ENCODE measurements at regions not wholly inside any gene's neighbourhood (a gene's known extent, or its start where the extent isn't known, plus 50 kb on each side); places are given as distances from the start of the nearest gene placed in this dataset.

DNA sequence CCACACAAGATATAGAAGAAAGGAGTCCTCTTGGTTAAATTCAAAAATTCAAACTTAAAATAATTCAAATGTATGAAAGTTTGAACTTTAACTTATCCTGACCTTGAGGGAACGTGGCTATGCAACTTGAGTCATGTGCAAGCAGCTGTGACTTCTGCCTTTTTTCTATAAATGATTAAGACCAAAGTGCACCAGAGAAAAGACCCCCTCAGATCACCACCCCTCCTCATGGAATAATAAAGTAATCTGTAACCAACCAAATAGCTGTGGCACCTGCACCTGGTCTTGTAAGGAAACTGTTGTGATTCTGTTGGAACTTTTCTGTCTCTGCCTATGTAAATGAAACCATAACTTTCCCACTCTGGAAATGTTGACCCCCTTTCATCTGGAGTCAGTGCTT is 141.1 kb upstream of the GGTLC1 start (continued):
- TF ChIP-seq JUN (IDR thresholded peaks at IDR 0.05) (no peak), CBX8 (IDR thresholded peaks at IDR 0.05) (no peak), ZC3H11A (IDR thresholded peaks at IDR 0.05) (no peak)

DNA sequence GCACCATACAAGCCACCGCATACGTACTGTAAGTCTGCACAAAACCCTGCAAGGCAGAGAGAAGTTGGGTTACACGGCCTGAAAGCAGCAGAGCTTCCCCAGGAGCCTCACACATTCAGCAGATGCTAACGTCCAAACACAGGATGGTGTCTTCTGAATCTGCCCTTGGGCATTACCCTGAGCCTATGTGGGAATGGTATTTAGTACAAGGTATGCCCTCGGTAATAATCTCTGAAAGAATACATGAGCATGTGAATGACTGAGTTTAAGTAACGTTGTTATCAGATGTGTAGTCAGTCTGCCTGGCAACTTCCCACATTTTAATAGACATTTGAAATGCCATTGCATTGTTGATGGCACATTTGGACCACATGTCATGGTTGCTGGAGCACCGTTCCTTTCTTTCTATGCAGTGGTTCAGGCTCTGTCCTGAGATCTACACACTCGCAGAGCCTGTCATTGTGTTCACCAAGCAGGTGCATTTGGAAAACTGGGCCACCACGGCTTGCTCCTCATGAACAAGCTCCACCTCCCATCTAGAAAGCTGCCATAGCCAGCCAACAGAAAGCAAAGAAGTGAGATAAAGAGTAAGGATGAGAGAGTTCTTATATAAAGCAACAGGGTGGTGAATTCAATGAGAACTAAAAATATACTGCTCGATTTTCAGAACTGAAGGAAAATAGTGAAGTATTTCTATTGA is 136.5 kb upstream of the GGTLC1 start:
- Histone ChIP-seq H3K4me3 (no peak overlapping the region), H3K4me1 (no peaks in the 10 kb centered on the region), H3K27ac (no peak overlapping the region), H3K9me3 (no peaks in the 10 kb centered on the region), H3K4me2 (no peak overlapping the region)
- CTCF ChIA-PET, result interaction anchor here (0.8 kb wide), 1 partner anchor 128 kb away, joined by 3 read pairs; no protein-coding TSS in a partner anchor
- POLR2A ChIA-PET, result no interaction called here
- TF ChIP-seq KDM1A (IDR thresholded peaks at IDR 0.05; ENCODE audit: low read depth) (no peak), RFX5 (IDR thresholded peaks at IDR 0.05) (no peak), MYC (IDR thresholded peaks at IDR 0.05; ENCODE audit: borderline replicate concordance, low read length) (no peak), RAD21 (conservative IDR thresholded peaks at IDR 0.05 in 1 of 2, IDR thresholded peaks at IDR 0.05 in 1 of 2) (no peak), BHLHE40 (IDR thresholded peaks at IDR 0.05; ENCODE audit: low read depth, low read length) (no peak), ATOH8 (CRISPR knock-in tag; IDR thresholded peaks at IDR 0.05; ENCODE audit: low read depth) (no peak), JUN (IDR thresholded peaks at IDR 0.05) (no peak), HDAC2 (IDR thresholded peaks at IDR 0.05) (no peak), HOXB13 (CRISPR knock-in tag; IDR thresholded peaks at IDR 0.05; ENCODE audit: low read depth) (no peak)
- 28% methylated on average over 10 of the region's 10 CpGs for WGBS (ENCODE audit: missing lambda C conversion rate)
- DNase-seq (ENCODE audit: low read depth in 1 of 2, low spot score in 1 of 2) (no peak), ATAC-seq (no peak), FAIRE-seq (no peak)

DNA sequence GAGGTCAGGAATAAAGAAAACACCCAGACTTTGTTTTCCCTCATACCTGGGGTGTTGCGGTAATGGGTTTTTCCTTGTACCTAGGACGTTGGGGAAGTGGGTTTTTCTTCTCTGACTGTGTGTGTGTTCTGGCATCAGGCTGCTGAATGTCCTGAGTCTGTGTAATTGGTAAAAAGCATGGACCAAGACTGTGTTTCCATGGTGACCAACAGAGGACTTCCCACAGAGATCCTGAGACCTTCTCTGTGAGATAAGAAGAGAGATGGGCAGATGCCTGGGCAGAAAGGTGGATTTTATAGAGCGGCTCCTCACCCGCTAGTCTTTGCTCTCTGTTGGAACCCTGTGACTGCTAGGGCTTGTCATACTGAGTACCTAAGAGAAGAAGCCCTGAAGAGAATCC is 135.4 kb upstream of the GGTLC1 start:
- Histone ChIP-seq H3K4me2 (no peak overlapping the region), H3K9me3 (no peaks in the 10 kb centered on the region), H3K4me1 (peaks cover 1% of the 10 kb centered on the region; the same call in 2 of the 3 replicates), H3K4me3 (no peak overlapping the region), H3K27ac (no peak overlapping the region)
- no peak for TF ChIP-seq BHLHE40 (IDR thresholded peaks at IDR 0.05; ENCODE audit: low read depth, low read length)
- no peak for TF ChIP-seq ZFP36 (IDR thresholded peaks at IDR 0.05; ENCODE audit: borderline replicate concordance, partially characterized antibody)
- TF ChIP-seq CHD2 (IDR thresholded peaks at IDR 0.05; ENCODE audit: low read length, partially characterized antibody), result no peak
- TF ChIP-seq USF2 (IDR thresholded peaks at IDR 0.05), result no peak
- no peak for TF ChIP-seq MYC (IDR thresholded peaks at IDR 0.05; ENCODE audit: borderline replicate concordance, low read length)
- no peak for TF ChIP-seq MAFK (IDR thresholded peaks at IDR 0.05; ENCODE audit: partially characterized antibody)
- no peak for TF ChIP-seq NPAS2 (CRISPR knock-in tag; IDR thresholded peaks at IDR 0.05; ENCODE audit: borderline replicate concordance)
- no peak for TF ChIP-seq RAD21 (conservative IDR thresholded peaks at IDR 0.05 in 1 of 2, IDR thresholded peaks at IDR 0.05 in 1 of 2)
- TF ChIP-seq RARB (CRISPR knock-in tag; IDR thresholded peaks at IDR 0.05), result no peak
- TF ChIP-seq CBX2 (IDR thresholded peaks at IDR 0.05; ENCODE audit: borderline replicate concordance, low read depth), result no peak
- TF ChIP-seq HMGXB4 (CRISPR knock-in tag; IDR thresholded peaks at IDR 0.05; ENCODE audit: borderline replicate concordance), result no peak
- no peak for TF ChIP-seq HOXB13 (CRISPR knock-in tag; IDR thresholded peaks at IDR 0.05; ENCODE audit: low read depth)
- no peak for TF ChIP-seq ZNF302 (CRISPR knock-in tag; IDR thresholded peaks at IDR 0.05)
- no peak for TF ChIP-seq ESRRA (IDR thresholded peaks at IDR 0.05; ENCODE audit: borderline replicate concordance, low read length)
- no peak for TF ChIP-seq RCOR1 (IDR thresholded peaks at IDR 0.05; ENCODE audit: low read depth, low read length)
- TF ChIP-seq, protein P1, sequence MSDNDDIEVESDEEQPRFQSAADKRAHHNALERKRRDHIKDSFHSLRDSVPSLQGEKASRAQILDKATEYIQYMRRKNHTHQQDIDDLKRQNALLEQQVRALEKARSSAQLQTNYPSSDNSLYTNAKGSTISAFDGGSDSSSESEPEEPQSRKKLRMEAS (IDR thresholded peaks at IDR 0.05), result no peak
- no peak for TF ChIP-seq SMC3 (IDR thresholded peaks at IDR 0.05)
- no peak for TF ChIP-seq ZSCAN20 (CRISPR knock-in tag; IDR thresholded peaks at IDR 0.05)
- 67% methylated on average over 4 of the region's 4 CpGs for WGBS (ENCODE audit: missing lambda C conversion rate)
- ChIA-PET POLR2A (no interaction called here), CTCF (interaction anchor here (0.6 to 1.3 kb wide), 3 partner anchors 10 to 26 kb away, joined by 3 to 4 read pairs (median 3); no protein-coding TSS in a partner anchor)
- FAIRE-seq, result no peak
- no peak for DNase-seq (ENCODE audit: low read depth in 1 of 2, low spot score in 1 of 2)
- ATAC-seq, result no peak

Data from A549 (cell line).